Heart left ventricle (tissue), 16 donors: ENCODE measurements at regions not wholly inside any gene's neighbourhood (a gene's known extent, or its start where the extent isn't known, plus 50 kb on each side); places are given as distances from the start of the nearest gene placed in this dataset.
"Not testable (repeated sequence)": the region's sequence is repeated elsewhere in the genome, so short reads cannot be mapped to it uniquely, and the experiment has no call there.

Experiments
- ATAC-seq, 4 donors: fragments of 200-7000 bp; cut with Tn5 transposase; one replicate each; pipeline ENCODE4 v1.9.1; 2020 to 2022; ENCODE audit warnings: moderate library complexity in 4 of 4, mild to moderate bottlenecking in 3 of 4, moderate number of reproducible peaks in 1 of 4
- DNase-seq, 5 donors: peaks; one replicate each; pipeline ENCODE4 v3.0.0-alpha.2; 2020
- H3K27ac ChIP-seq, 12 donors: fragments of 200-600 bp; sonication (generic) in 4 of 12; one replicate each; pipeline versions ENCODE4 v1.5.0 to v1.8.0; 2016 to 2022; ENCODE audit warnings: mild to moderate bottlenecking in 2 of 12
- H3K27me3 ChIP-seq, 9 donors: fragments of 200-600 bp; sonication (generic) in 2 of 9; one replicate each; pipeline versions ENCODE4 v1.5.1 to v1.8.0; 2016 to 2022; ENCODE audit warnings: mild to moderate bottlenecking in 3 of 9
- H3K36me3 ChIP-seq, 9 donors: fragments of 200-600 bp; sonication (generic) in 2 of 9; one replicate each; pipeline versions ENCODE4 v1.5.0 to v1.8.0; 2018 to 2022; ENCODE audit warnings: mild to moderate bottlenecking in 2 of 9
- H3K4me1 ChIP-seq, 12 donors: fragments of 200-600 bp; sonication (generic) in 4 of 12; one replicate each; pipeline versions ENCODE4 v1.5.0 to v1.8.0; 2016 to 2022; ENCODE audit warnings: mild to moderate bottlenecking in 3 of 12
- H3K4me3 ChIP-seq, 12 donors: fragments of 200-600 bp; sonication (generic) in 4 of 12; one replicate each; pipeline versions ENCODE4 v1.5.0 to v1.8.0; 2017 to 2022; ENCODE audit warnings: mild to moderate bottlenecking in 9 of 12, moderate library complexity in 4 of 12
- H3K9me3 ChIP-seq, 12 donors: fragments of 200-600 bp; sonication (generic) in 4 of 12; one replicate each; pipeline versions ENCODE4 v1.5.0 to v1.8.0; 2016 to 2022; ENCODE audit warnings: mild to moderate bottlenecking in 1 of 12
- POLR2A ChIP-seq, 2 donors: fragments of 450-650 bp; IDR thresholded peaks; one replicate each; pipeline ENCODE4 v1.6.1; 2017; ENCODE audit warnings: antibody characterized with exemption in 2 of 2, mild to moderate bottlenecking in 2 of 2, moderate library complexity in 2 of 2
- WGBS, 4 donors: extraction: QIAGEN DNeasy Blood & Tissue Kit in 2 of 4; methylation state at CpG; one replicate each; pipeline versions ENCODE4 v1.1.5 to v1.1.7; 2013 to 2018; 5-methylcytosine and 5-hydroxymethylcytosine counted together
- intact Hi-C, 10 donors: fragments of 100-400 bp; cut with DNase I; formaldehyde crosslinking; loops; one replicate each; pipeline versions ENCODE4 v1.11.1 to v1.14.2; 2022
- TF ChIP-seq, protein P1 (sequence below), 12 donors: fragments of 200-600 bp; sonication (generic) in 4 of 12; IDR thresholded peaks; one replicate each; pipeline versions ENCODE4 v1.5.0 to v1.8.0; 2018 to 2022; ENCODE audit warnings: antibody characterized with exemption in 12 of 12, mild to moderate bottlenecking in 5 of 12
- donor health status: ischemic (EF 13 %, LVEDD 7.1; RV severe dilation, severe dysfunction).
- donor health status: healthy with polysubstance abuse.
- donor health status: DM: no; HTN: yes; CAD: no.
- donor health status: DM: no; HTN: no; CAD: no.
- donor health status: ischemic (EF 25% LVEDD 6.9; RV normal size, moderate dysfunction).
- donor health status: ischemic (EF 25% LVEDD 5.7; RV mildly dilated, moderate dysfunction).
- donor health status: healthy.
- donor health status: DM: yes; HTN: yes; CAD: no.
- donor health status: ischemic (EF 35%, LVEDD 5.7; RV mildly dilated, moderate dysfunction).
- donor health status: nonischemic (EF 11% LVEDD 7.7; RV severe dilation, severe dysfunction).
- donor health status: DM: yes; HTN: yes; CAD: no.
- donor health status: PGD.
- donor health status: ischemic (EF 29% LVEDD 5.4; RV normal size, mild dysfunction).
- donor health status: nonischemic (EF 23%, LVEDD 6.1; RV moderate dilation, normal function).

DNA sequence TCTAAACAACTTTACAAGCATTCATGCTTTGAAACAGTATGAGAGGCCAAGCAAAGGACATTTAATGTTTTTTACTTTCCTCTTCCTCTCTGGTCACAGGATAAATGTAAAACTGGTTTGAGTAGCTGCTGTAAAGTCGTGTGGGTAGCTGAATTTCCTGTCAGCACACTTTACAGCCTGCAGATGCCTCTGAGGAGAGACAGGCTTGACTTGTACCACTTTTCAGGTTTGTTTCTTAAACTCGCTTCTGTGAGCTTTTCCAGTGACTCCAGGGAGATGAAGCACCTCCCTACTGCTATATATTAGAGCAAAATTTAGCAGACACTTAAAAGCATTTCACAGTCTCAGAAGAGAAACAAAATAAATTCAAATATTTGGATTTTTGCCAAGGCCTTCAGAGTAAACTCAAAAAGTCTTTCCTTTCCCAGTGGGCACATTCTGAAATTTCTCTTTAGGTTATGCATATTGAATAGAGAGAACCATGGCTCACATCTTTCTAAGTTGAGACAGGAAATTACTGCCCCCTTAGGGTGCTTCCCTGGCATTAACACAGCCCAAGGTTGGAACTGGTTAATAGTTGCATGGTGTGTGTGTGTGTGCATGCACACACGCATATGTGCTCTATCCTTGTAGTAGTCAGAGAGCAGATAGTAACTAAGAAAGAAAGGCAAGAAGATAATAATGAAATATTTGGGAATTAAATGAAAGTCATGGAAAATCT, 557.3 kb upstream of the MIS18BP1 start:
- Histone ChIP-seq H3K27me3 (no peaks in the 10 kb centered on the region), H3K4me1 (no peaks in the 10 kb centered on the region), H3K36me3 (no peaks in the 10 kb centered on the region), H3K4me3 (no peak overlapping the region), H3K27ac (no peak overlapping the region), H3K9me3 (no peaks in the 10 kb centered on the region)
- WGBS, 4 donors, result 27 to 37% (median 30%) methylated on average over 3 of the region's 3 CpGs
- no peak for TF ChIP-seq POLR2A (IDR thresholded peaks at IDR 0.05)
- TF ChIP-seq, protein P1, sequence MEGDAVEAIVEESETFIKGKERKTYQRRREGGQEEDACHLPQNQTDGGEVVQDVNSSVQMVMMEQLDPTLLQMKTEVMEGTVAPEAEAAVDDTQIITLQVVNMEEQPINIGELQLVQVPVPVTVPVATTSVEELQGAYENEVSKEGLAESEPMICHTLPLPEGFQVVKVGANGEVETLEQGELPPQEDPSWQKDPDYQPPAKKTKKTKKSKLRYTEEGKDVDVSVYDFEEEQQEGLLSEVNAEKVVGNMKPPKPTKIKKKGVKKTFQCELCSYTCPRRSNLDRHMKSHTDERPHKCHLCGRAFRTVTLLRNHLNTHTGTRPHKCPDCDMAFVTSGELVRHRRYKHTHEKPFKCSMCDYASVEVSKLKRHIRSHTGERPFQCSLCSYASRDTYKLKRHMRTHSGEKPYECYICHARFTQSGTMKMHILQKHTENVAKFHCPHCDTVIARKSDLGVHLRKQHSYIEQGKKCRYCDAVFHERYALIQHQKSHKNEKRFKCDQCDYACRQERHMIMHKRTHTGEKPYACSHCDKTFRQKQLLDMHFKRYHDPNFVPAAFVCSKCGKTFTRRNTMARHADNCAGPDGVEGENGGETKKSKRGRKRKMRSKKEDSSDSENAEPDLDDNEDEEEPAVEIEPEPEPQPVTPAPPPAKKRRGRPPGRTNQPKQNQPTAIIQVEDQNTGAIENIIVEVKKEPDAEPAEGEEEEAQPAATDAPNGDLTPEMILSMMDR (IDR thresholded peaks at IDR 0.05), result no peak
- intact Hi-C loops, result no loop called here
- no peak for DNase-seq
- no peak for ATAC-seq

DNA sequence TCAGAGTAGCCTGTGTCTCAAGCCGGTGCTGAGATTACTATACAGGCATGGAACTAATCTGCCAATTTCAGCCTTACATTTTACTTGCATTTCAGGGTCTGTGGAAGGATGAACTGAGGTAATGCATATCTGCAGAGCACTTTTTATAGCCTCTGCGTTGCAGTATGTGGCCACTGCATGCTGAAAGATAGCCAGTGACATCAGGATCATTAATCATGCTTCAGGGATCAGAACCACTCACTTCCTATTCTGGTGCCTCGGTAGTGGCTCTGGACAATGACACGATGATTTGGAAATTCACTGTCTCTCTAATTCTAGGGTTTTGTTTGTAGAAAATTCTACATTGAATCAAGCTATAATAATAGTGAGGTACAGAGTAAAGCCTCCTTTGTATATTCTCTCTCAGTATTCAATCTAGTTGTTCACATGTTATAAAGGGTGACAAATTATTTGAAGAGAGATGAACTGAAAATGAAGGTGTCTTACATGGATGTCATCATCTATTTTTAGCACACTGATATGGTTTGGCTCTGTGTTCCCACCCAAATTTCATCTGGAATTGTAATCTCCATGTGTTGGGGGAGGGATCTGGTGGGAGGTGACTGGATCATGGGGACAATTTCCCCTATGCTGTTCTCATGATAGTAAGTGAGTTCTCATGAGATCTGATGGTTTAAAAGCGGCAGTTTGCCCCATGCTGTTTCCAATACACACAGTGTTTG, 554.3 kb upstream of the MIS18BP1 start:
- intact Hi-C loops, result no loop called here
- H3K9me3 ChIP-seq, result no peaks in the 10 kb centered on the region
- 22 to 38% (median 30%) methylated on average over 5 of the region's 5 CpGs for WGBS, 4 donors
- no peak overlapping the region for H3K27ac ChIP-seq
- H3K4me1 ChIP-seq, result no peaks in the 10 kb centered on the region
- no peaks in the 10 kb centered on the region for H3K36me3 ChIP-seq
- DNase-seq (no peak), ATAC-seq (no peak)
- no peaks in the 10 kb centered on the region for H3K27me3 ChIP-seq
- TF ChIP-seq POLR2A (IDR thresholded peaks at IDR 0.05), result no peak
- TF ChIP-seq, protein P1 (IDR thresholded peaks at IDR 0.05), result no peak
- no peak overlapping the region for H3K4me3 ChIP-seq

DNA sequence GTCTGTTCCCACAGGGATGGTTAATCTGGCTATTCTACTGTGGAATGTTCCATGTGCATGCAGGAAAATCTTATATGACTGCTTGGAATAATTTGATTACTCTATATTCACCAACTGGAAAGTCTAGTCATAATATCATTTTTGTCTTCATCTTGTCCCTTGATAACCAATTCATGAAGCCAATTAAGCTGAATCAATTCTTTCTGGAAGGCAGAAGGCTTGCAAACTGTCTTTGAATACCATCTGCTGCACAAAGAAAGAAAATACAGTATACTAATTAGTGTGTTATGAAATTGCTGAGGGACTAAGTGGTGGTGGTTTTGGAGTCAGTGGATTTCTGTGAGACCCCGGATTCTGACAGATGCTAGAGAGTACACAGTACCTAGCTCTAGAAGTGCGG, 546.5 kb upstream of the MIS18BP1 start:
- H3K27me3 ChIP-seq, result peaks cover 0 to 3% (median 0%) of the 10 kb centered on the region in 9 donors
- H3K4me3 ChIP-seq, result no peak overlapping the region
- intact Hi-C loops, result no loop called here
- DNase-seq (no peak), ATAC-seq (no peak)
- H3K4me1 ChIP-seq, result no peaks in the 10 kb centered on the region
- WGBS, 4 donors, result 83 to 92% (median 89%) methylated on average over 2 of the region's 2 CpGs
- peaks cover 0 to 7% (median 0%) of the 10 kb centered on the region in 12 donors for H3K9me3 ChIP-seq
- TF ChIP-seq POLR2A (IDR thresholded peaks at IDR 0.05), result no peak
- TF ChIP-seq, protein P1 (IDR thresholded peaks at IDR 0.05), result no peak
- no peak overlapping the region for H3K27ac ChIP-seq
- no peaks in the 10 kb centered on the region for H3K36me3 ChIP-seq

DNA sequence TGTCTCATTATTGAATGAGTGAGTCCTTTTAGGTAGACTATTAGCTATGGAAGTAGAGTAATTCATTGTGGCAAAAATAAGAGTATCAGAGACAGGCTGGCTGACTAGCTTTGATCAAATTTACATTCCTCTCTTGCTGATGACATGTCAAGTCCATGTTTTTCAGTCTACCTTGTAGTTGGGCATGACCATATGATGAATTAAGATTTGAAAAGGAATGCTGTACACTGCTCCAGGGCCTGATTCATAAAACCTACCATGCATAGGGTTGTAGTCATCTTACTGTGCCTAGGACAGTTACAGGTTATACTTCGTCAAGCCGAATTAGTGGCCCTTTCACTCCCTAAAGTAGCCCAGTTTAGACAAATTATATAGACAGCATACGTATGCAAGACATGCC, 545.7 kb upstream of the MIS18BP1 start:
- TF ChIP-seq, protein P1 (IDR thresholded peaks at IDR 0.05), result no peak
- no peak for TF ChIP-seq POLR2A (IDR thresholded peaks at IDR 0.05)
- Histone ChIP-seq H3K9me3 (peaks cover 0 to 7% (median 0%) of the 10 kb centered on the region in 12 donors), H3K36me3 (no peaks in the 10 kb centered on the region), H3K27ac (no peak overlapping the region), H3K4me3 (no peak overlapping the region), H3K4me1 (no peaks in the 10 kb centered on the region), H3K27me3 (peaks cover 0 to 3% (median 0%) of the 10 kb centered on the region in 9 donors)
- WGBS, 4 donors, result 75 to 84% (median 80%) methylated on average over 3 of the region's 3 CpGs
- DNase-seq (no peak), ATAC-seq (no peak)
- intact Hi-C loops, result no loop called here

DNA sequence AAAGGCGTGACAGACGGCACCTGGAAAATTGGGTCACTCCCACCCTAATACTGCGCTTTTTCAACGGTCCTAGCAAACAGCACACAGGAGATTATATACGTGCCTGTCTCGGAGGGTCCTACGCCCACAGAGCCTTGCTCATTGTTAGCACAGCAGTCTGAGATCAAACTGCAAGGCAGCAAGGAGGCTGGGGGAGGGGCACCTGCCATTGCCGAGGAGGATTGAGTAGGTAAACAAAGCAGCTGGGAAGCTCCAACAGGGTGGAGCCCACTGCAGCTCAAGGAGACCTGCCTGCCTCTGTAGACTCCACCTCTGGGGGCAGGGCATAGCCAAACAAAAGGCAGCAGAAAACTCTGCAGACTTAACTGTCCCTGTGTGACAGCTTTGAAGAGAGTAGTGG, 543.0 kb upstream of the MIS18BP1 start:
- WGBS, 4 donors, result 76 to 89% (median 80%) methylated on average over 7 to 8 of the region's 8 CpGs
- H3K4me3 ChIP-seq, H3K36me3 ChIP-seq, DNase-seq, H3K9me3 ChIP-seq, intact Hi-C loops, H3K27ac ChIP-seq, H3K4me1 ChIP-seq, H3K27me3 ChIP-seq, ATAC-seq: not testable (repeated sequence)
